MG63 (cell line): ENCODE measurements at regions not wholly inside any gene's neighbourhood (a gene's known extent, or its start where the extent isn't known, plus 50 kb on each side); places are given as distances from the start of the nearest gene placed in this dataset.

Source experiments
- DNase-seq: peaks from one replicate; pipeline ENCODE4 v3.0.0-alpha.2; 2020
- H3K27me3 ChIP-seq: fragments of 250-450 bp; sonication (Bioruptor Pico); 2 replicates; pipeline ENCODE4 v1.5.1; 2020; ENCODE audit warnings: mild to moderate bottlenecking, moderate library complexity
- H3K36me3 ChIP-seq: fragments of 250-450 bp; sonication (Bioruptor Pico); 2 replicates; pipeline ENCODE4 v1.5.1; 2020; ENCODE audit warnings: mild to moderate bottlenecking, moderate library complexity
- H3K4me3 ChIP-seq: fragments of 250-450 bp; sonication (Bioruptor Pico); 2 replicates; pipeline ENCODE4 v1.5.1; 2020; ENCODE audit warnings: mild to moderate bottlenecking, moderate library complexity
- H3K9me3 ChIP-seq: fragments of 250-450 bp; sonication (Bioruptor Pico); 2 replicates; pipeline ENCODE4 v1.5.1; 2020; ENCODE audit warnings: mild to moderate bottlenecking, moderate library complexity

- Histone ChIP-seq H3K9me3 (no peaks in the 10 kb centered on the region), H3K36me3 (no peaks in the 10 kb centered on the region), H3K4me3 (no peak overlapping the region), H3K27me3 (no peaks in the 10 kb centered on the region)
- DNase-seq, result no peak
These were observed 50.9 kb upstream of the TMPRSS2 start for GRCh38 chr21:41558842-41559241.

- Histone ChIP-seq H3K9me3 (no peaks in the 10 kb centered on the region), H3K4me3 (no peak overlapping the region), H3K27me3 (no peaks in the 10 kb centered on the region), H3K36me3 (no peaks in the 10 kb centered on the region)
- no peak for DNase-seq
These were observed 49.9 kb upstream of the TMPRSS2 start for GRCh38 chr21:41557884-41558283.
